Stomach (tissue), 4 donors: ENCODE measurements at regions not wholly inside any gene's neighbourhood (a gene's known extent, or its start where the extent isn't known, plus 50 kb on each side); places are given as distances from the start of the nearest gene placed in this dataset.

ENCODE experiments used
- EP300 ChIP-seq: sonication (generic); formaldehyde crosslinking; IDR thresholded peaks from one replicate; pipeline ENCODE4 v1.6.1; 2017; ENCODE audit warnings: antibody characterized with exemption
- POLR2A ChIP-seq, 4 donors: fragments of 450-650 bp; IDR thresholded peaks; one replicate each; pipeline ENCODE4 v1.6.1; 2016; ENCODE audit warnings: antibody characterized with exemption in 4 of 4, control low read depth in 2 of 4, mild to moderate bottlenecking in 1 of 4, moderate library complexity in 1 of 4
- POLR2AphosphoS5 ChIP-seq, 3 donors: sonication (generic); formaldehyde crosslinking; IDR thresholded peaks; one replicate each; pipeline ENCODE4 v1.6.1; 2016; ENCODE audit warnings: antibody characterized with exemption in 3 of 3
- TF ChIP-seq, protein P1 (sequence below), 7 experiments: fragments of 450-650 bp in 4 of 7; fragments of 200-600 bp in 3 of 7; sonication (generic) in 3 of 7; IDR thresholded peaks; one replicate each; pipeline ENCODE4 v1.5.1; 2016 to 2019; ENCODE audit warnings: antibody characterized with exemption in 7 of 7, control low read depth in 2 of 7, mild to moderate bottlenecking in 1 of 7

- TF ChIP-seq, protein P1, sequence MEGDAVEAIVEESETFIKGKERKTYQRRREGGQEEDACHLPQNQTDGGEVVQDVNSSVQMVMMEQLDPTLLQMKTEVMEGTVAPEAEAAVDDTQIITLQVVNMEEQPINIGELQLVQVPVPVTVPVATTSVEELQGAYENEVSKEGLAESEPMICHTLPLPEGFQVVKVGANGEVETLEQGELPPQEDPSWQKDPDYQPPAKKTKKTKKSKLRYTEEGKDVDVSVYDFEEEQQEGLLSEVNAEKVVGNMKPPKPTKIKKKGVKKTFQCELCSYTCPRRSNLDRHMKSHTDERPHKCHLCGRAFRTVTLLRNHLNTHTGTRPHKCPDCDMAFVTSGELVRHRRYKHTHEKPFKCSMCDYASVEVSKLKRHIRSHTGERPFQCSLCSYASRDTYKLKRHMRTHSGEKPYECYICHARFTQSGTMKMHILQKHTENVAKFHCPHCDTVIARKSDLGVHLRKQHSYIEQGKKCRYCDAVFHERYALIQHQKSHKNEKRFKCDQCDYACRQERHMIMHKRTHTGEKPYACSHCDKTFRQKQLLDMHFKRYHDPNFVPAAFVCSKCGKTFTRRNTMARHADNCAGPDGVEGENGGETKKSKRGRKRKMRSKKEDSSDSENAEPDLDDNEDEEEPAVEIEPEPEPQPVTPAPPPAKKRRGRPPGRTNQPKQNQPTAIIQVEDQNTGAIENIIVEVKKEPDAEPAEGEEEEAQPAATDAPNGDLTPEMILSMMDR (IDR thresholded peaks at IDR 0.05) = no peak
- TF ChIP-seq POLR2AphosphoS5 (IDR thresholded peaks at IDR 0.05) = no peak
- no peak for TF ChIP-seq EP300
- TF ChIP-seq POLR2A (IDR thresholded peaks at IDR 0.05) = no peak
These were observed 98.9 kb upstream of the SH3BP4 start for GRCh38 chr2:234852941-234853340.
